ENCODE measurements at regions not wholly inside any gene's neighbourhood (a gene's known extent, or its start where the extent isn't known, plus 50 kb on each side); places are given as distances from the start of the nearest gene placed in this dataset.

DNA sequence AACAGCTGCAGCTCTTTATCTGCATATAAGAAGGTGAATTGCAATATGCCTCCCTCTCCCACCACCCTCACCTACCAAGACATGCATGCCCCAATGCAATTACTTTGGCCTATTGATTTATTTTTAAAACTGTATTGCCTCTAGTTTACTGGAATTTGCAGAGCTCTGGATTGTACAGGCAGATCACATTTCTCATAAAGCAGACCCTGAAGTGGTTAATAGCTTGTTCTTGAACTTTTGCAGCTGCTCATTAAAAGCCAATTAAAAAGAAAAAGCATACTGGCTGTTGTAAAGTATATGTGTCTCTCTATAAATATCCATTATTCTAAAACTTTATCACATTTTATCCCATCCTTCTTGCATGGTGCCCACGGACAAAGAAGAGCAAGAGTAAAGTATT lies 221.5 kb upstream of the TOPAZ1 start:
- TF ChIP-seq, protein P1, sequence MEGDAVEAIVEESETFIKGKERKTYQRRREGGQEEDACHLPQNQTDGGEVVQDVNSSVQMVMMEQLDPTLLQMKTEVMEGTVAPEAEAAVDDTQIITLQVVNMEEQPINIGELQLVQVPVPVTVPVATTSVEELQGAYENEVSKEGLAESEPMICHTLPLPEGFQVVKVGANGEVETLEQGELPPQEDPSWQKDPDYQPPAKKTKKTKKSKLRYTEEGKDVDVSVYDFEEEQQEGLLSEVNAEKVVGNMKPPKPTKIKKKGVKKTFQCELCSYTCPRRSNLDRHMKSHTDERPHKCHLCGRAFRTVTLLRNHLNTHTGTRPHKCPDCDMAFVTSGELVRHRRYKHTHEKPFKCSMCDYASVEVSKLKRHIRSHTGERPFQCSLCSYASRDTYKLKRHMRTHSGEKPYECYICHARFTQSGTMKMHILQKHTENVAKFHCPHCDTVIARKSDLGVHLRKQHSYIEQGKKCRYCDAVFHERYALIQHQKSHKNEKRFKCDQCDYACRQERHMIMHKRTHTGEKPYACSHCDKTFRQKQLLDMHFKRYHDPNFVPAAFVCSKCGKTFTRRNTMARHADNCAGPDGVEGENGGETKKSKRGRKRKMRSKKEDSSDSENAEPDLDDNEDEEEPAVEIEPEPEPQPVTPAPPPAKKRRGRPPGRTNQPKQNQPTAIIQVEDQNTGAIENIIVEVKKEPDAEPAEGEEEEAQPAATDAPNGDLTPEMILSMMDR (IDR thresholded peaks at IDR 0.05; ENCODE audit: low read length), result no peak
- no peak for TF ChIP-seq EZH2 (IDR thresholded peaks at IDR 0.05; ENCODE audit: borderline replicate concordance, low read length)
